HCT116 (cell line): ENCODE measurements at regions not wholly inside any gene's neighbourhood (a gene's known extent, or its start where the extent isn't known, plus 50 kb on each side); places are given as distances from the start of the nearest gene placed in this dataset.

Experiments
- POLR2AphosphoS5 ChIP-seq: IDR thresholded peaks from 2 replicates; pipeline ENCODE4 v1.6.1; 2011; ENCODE audit warnings: mild to moderate bottlenecking, low read depth, low read length, moderate library complexity
- TF ChIP-seq, protein P1 (sequence below), 3 experiments: fragments of 200-600 bp in 1 of 3; sonication (generic) in 1 of 3; IDR thresholded peaks in 2 of 3; conservative IDR thresholded peaks in 1 of 3; 2 replicates each; pipeline ENCODE4 v1.5.1; 2012 to 2017; ENCODE audit warnings: low read depth in 2 of 3, low read length in 2 of 3, antibody characterized with exemption in 1 of 3, borderline replicate concordance in 1 of 3, control low read depth in 1 of 3, mild to moderate bottlenecking in 1 of 3, mixed read lengths in 1 of 3, mixed run types in 1 of 3, moderate library complexity in 1 of 3; ENCODE audit not compliant: insufficient read depth in 1 of 3

DNA sequence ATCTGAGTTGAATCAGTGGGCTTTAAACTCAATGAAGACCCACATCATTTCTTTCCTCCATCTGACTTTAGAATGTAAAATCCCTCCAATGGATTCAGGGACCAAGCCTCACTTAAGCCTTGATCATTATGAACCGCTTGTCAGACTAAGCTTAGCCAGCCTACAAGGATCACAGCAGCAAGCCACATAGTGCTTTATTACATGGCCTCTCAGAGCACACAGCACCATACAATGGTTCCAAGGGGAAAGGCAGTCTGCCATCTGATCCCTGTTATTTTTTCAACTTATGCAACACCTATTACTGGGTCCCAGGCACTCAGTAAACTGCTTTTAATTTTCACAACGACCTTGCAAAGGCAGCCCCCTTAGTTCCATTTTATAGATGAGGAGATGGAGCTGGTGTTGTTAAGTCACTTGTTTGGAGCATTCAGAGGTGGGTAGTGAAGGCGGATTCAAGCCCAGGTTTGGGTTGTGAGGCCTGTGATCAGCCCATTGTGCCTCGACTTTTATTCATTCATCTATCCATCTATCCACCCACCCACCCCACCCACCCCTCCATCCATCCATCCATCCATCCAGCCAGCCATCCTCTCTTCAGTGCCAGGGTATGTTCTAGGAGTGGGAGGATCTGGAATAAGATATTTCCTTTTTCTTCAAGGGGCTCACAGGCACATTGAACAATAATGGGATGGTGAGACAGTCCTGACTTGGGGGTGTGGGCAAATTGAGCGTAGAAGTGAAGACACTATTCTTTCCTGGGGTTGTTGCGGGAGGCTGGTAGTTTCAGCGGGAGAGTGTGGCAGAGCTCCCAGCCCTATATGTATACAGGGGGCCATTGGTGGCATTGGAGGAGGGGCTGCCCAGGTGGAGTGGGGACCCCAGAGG, 141.2 kb downstream of the MYCN start:
- TF ChIP-seq, protein P1, sequence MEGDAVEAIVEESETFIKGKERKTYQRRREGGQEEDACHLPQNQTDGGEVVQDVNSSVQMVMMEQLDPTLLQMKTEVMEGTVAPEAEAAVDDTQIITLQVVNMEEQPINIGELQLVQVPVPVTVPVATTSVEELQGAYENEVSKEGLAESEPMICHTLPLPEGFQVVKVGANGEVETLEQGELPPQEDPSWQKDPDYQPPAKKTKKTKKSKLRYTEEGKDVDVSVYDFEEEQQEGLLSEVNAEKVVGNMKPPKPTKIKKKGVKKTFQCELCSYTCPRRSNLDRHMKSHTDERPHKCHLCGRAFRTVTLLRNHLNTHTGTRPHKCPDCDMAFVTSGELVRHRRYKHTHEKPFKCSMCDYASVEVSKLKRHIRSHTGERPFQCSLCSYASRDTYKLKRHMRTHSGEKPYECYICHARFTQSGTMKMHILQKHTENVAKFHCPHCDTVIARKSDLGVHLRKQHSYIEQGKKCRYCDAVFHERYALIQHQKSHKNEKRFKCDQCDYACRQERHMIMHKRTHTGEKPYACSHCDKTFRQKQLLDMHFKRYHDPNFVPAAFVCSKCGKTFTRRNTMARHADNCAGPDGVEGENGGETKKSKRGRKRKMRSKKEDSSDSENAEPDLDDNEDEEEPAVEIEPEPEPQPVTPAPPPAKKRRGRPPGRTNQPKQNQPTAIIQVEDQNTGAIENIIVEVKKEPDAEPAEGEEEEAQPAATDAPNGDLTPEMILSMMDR (IDR thresholded peaks at IDR 0.05 in 2 of 3, conservative IDR thresholded peaks at IDR 0.05 in 1 of 3; ENCODE audit: borderline replicate concordance in 1 of 3, insufficient read depth in 1 of 3, low read depth in 2 of 3, low read length in 2 of 3), result no peak
- no peak for TF ChIP-seq POLR2AphosphoS5
